GM21381 (cell line): ENCODE measurements at regions not wholly inside any gene's neighbourhood (a gene's known extent, or its start where the extent isn't known, plus 50 kb on each side); places are given as distances from the start of the nearest gene placed in this dataset.

ENCODE experiments used
- ATAC-seq: cut with Tn5 transposase; IDR thresholded peaks from one replicate; pipeline ENCODE4 v1.9.1; 2021; ENCODE audit warnings: mild to moderate bottlenecking, moderate library complexity; ENCODE audit not compliant: unreplicated experiment

DNA sequence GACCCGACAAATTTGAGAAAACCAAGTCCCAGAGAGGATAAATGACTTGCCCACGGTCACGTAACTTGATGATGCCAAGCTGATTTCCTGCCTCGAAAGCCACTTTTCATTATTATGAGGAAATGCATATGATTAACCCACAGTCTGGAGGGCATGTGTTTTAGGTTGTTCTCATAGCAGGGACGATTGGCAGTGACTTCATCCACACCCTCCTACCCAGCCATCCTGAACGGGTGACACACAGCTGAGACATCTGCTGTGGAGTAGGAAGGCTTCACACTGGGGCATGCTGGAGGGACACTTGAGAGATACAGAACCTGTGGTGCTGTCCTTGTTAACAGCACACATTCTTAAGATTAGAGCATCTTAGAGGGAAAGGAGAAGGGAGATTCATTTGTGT is 65.4 kb upstream of the WDFY2 start:
- no peak for ATAC-seq

DNA sequence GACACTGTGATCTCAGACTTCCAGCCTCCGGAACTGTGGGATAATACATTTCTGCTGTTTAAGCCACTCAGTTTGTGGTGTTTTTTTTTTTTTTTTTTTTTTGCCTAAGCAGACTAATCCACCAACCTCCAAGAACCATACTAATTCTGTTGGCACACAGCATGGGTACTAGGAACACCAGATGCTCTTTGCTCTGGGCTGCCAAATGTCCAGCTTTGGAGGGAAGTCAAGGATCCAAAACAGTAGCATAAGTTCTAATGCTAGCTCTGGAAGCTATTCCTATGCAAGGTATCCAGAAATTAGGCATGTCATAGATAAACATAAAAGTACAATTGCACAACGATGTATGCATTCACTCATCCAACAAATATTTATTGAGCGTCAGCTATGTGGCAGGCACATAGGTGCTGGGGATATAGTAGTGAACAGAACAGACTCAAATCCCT is 64.5 kb upstream of the WDFY2 start:
- no peak for ATAC-seq

DNA sequence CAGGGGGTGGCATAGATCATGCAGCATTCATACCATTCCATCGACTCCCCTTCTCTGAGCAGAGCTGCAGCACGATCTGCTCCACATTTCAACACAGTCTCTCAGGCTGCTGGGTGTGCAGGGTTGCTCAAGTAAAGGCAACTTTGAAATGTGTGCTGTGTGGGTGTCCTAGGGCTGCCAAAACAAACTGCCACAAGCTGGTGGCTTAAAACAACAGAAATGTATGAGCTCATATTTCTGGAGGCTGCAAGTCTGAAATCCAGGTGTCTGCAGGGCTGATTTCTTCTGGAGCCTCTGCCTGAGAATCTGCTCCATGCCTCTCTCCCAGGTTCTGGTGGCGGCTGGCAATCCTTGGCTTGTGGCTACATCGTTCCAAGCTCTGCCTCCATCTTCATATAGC is 63.7 kb upstream of the WDFY2 start:
- ATAC-seq: no peak

DNA sequence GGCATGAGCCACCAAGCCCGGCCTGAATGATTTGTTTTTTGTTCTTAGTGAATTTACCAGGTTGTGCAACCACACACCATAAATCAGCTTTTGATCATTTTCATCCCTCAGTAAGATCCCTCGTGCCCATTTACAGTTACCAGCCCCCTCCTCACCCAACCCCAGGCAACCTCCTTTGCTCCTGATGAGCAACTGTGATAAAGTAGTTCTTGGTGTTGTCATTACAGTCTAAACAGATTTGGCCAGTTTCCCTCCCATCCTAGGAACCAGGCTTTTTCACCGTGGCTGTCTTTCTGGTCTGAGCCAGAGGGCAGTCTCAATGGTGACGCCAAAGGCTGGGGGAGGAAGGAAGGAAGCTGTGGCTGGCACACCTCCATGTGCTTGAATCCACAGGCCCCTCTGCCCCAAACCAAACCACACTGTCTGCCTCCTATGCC is 61.2 kb upstream of the WDFY2 start:
- no peak for ATAC-seq

DNA sequence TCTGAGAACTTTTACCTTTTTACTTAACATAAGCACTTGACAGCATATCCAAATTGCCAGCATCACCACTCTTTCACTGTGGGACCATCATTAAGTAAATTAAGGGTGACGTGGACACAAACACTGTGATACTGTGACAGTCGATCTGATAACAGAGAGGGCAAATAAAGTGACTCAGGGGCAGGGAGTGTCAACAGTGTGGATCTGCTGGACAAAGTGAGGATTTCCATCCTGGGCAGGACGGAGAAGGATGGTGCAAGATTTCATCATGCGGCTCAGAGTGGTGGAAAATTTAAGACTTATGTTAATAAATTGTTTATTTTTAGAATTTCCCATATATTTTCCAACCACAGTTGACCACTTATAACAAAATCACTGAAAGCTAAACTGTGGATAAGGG is 60.0 kb upstream of the WDFY2 start:
- ATAC-seq: no peak

DNA sequence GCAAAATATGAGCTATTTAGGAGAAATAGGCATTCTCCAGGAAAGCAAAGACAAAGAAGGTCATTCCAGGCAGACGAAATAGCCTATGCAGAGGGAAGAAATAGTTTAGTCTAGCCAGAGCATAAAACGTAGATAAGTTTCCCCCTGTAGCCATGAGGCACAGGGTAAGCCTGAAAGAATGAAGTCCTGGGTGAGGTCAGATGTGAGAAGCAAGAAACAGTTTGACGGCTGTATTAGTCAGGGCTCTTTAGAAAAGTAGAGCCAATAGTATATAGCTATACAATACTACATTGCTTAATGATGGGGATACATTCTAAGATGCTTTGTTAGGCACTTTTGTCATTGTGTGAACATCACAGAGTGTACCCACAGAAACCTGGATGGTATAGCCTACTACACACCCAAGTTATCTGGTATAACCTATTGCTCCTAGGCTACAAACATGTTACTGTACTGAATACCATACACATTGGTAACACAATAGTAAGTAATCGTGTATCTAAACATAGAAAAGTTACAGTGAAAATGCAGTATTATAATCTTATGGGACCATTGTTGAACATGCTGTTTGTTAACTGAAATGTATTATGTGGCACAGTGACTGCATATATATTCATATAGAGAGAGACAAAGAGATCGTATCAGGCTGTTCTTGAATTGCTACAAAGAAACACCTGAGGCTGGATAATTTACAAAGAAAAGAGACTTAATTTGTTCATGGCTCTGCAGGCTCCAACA is 59.3 kb upstream of the WDFY2 start:
- ATAC-seq: no peak

DNA sequence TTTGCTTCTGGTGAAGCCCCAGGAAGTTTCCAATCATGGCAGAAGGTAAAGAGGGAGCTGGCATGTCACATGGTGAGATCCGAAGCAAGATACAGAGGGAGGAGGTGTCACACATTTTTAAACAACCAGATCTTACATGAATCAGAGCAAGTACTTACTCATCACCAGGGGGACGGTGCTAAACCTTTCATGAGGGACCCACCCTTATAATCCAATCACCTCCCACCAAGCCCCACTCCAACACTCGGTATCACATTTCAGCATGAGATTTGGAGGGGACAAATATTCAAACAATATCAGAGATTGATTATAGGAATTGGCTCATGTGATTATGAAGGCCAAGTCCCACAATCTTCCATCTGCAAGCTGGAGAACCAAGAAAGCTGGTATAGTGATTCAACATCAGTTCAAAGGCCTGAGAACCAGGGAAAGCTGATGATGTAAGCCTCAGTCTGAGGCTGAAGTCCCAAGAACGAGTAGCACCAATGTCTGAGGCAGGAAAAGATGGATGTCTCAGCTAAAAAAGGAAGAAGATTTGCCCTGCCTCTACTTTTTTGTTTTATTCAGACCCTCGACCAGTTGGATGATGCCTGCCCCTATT is 58.6 kb upstream of the WDFY2 start:
- ATAC-seq: no peak

DNA sequence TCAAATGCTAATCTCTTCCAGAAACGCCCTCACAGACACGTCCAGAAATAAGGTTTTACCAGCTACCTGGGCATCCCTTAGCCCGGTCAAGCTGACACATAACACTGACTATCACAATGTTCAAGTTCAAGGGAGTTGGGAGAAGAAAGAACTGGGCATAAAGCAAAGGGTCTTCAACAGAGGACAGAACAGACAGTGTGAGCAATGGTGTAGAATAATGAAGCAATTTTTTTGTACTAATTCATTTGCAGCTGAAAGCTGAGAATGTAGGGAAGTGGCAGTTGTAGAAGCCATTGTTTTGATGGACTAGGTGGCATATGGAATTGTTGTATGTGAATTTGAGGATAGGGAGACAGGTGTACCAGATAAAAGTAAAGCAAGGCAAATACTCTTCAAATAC is 58.1 kb upstream of the WDFY2 start:
- no peak for ATAC-seq

DNA sequence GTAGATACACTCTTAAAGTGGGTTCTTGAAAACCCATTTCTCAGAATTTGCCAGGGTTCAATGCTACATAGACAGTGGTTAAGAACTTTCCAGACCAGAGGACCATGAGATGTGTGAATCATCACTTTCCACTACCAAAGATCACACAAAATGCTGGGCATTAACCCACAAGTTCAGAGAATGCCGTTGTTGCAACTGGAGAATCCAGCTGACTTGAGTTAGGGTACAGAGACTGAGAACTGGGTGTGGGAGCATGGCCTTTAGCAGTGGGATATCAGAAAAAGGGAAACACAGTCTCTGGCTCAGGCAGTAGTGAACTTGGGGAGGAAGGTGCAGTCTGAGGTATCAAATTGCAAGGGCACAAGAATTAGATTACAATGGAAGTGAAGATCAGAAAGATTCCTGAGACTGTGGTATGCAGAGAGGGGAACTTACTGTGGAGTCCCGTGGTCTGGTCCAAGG is 51.5 kb upstream of the WDFY2 start:
- ATAC-seq: no peak

DNA sequence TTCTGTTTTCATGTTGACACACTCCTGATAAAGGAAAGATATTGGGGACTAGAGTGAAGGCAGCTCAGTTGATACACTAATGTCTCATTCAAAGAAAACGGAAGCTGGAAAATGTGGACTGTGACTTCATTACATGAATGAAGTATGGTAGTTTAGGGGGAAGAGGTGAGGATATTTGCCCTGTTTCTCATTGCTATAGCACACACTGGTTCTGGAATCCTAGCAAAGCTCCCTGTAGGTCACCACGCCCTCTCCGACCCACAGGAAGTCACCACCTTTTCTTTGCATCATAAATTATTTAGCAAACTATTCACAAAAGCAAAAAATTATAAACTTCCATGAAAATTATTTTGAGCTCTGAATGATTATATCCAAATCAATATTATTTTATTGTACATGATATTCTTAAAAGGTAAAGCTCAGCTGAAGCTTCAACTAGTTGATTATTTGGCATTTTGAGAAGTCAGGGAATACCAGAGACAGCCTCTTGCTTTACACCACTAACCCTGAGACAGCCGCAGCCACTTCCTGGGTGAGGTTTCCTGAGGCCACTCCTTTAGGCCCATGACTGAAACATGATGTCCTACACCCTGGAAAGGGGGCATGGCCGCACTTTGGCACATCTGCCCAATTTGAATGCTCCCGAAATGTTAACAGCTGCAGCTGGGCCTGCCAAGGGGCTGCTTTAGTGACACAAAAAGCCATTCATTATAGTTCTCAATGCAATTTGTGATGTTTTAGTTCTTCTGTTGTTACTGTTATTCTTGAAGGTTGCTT is 50.0 kb upstream of the WDFY2 start:
- peak; percentile 72 for ATAC-seq
